NT2/D1 (cell line): ENCODE measurements at regions not wholly inside any gene's neighbourhood (a gene's known extent, or its start where the extent isn't known, plus 50 kb on each side); places are given as distances from the start of the nearest gene placed in this dataset.

Source experiments
- SUZ12 ChIP-seq: IDR thresholded peaks from 2 replicates; pipeline ENCODE4 v1.6.1; 2011; ENCODE audit not compliant: insufficient read length, insufficient read depth; ENCODE audit errors: extremely low read depth
- YY1 ChIP-seq: IDR thresholded peaks from 2 replicates; pipeline ENCODE4 v1.6.1; 2011; ENCODE audit not compliant: insufficient read length, insufficient read depth
- ZNF274 ChIP-seq: IDR thresholded peaks from 2 replicates; pipeline ENCODE4 v1.6.1; 2011; ENCODE audit warnings: mild to moderate bottlenecking, low read depth, low read length

DNA sequence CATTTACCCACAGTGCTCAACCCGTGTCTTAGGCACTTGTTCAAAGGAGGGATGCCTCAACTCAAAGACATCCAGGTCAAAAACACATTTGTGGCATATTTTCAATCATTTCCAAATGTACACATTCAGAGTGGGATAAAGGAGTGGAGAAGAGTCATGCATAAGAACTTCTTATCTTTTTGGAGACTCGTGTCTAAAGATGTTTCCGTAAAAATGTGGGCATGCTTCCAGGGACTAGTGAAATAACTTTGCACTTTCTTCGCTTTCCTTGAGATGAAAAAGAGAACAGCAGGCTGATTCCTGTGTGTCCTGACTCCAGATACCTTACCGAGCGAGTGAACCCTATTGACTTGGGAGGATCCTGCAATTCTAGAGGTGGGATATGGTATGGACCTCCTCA lies 256.6 kb upstream of the KCNJ16 start:
- no peak for TF ChIP-seq ZNF274
- no peak for TF ChIP-seq SUZ12
- TF ChIP-seq YY1, result no peak
